Prostate gland (tissue), 2 donors: ENCODE measurements at regions not wholly inside any gene's neighbourhood (a gene's known extent, or its start where the extent isn't known, plus 50 kb on each side); places are given as distances from the start of the nearest gene placed in this dataset.

Experiments used
- DNase-seq: peaks from one replicate; pipeline ENCODE4 v3.0.0-alpha.2; 2019; ENCODE audit warnings: low spot score
- H3K27ac ChIP-seq, 2 donors: fragments of 200-600 bp; sonication (generic); 2 replicates each; pipeline ENCODE4 v1.5.1; 2017 to 2019
- H3K27me3 ChIP-seq: fragments of 200-600 bp; sonication (generic); replicated peaks from 2 replicates; pipeline ENCODE4 v1.5.1; 2019; ENCODE audit not compliant: insufficient read depth
- H3K36me3 ChIP-seq, 2 donors: fragments of 200-600 bp; sonication (generic); 1 replicate in 1 of 2; 2 replicates in 1 of 2; pipeline versions ENCODE4 v1.5.1 to v1.8.1; 2017 to 2019
- H3K4me1 ChIP-seq: fragments of 200-600 bp; sonication (generic); replicated peaks from 2 replicates; pipeline ENCODE4 v1.5.1; 2019
- H3K4me3 ChIP-seq, 2 donors: fragments of 200-600 bp; sonication (generic); 2 replicates each; pipeline ENCODE4 v1.5.1; 2017 to 2019
- H3K9me3 ChIP-seq: fragments of 200-600 bp; sonication (generic); 2 replicates; pipeline ENCODE4 v1.5.1; 2017
- CTCF ChIP-seq, 4 experiments: fragments of 200-600 bp in 2 of 4; fragments of 450-650 bp in 2 of 4; sonication (generic) in 2 of 4; IDR thresholded peaks; 1 replicate in 3 of 4; 2 replicates in 1 of 4; pipeline ENCODE4 v1.5.1; 2016 to 2019; ENCODE audit warnings: antibody characterized with exemption in 4 of 4, mild to moderate bottlenecking in 2 of 4, moderate library complexity in 2 of 4
- POLR2A ChIP-seq: fragments of 450-650 bp; IDR thresholded peaks from one replicate; pipeline ENCODE4 v1.6.1; 2016; ENCODE audit warnings: antibody characterized with exemption, mild to moderate bottlenecking
- POLR2AphosphoS5 ChIP-seq: sonication (generic); formaldehyde crosslinking; IDR thresholded peaks from one replicate; pipeline ENCODE4 v1.6.1; 2017; ENCODE audit warnings: antibody characterized with exemption
- WGBS: methylation state at CpG from one replicate; pipeline ENCODE4 v1.1.5; 2018; 5-methylcytosine and 5-hydroxymethylcytosine counted together
- intact Hi-C: fragments of 100-400 bp; cut with DNase I; formaldehyde crosslinking; loops from one replicate; pipeline ENCODE4 v1.14.2; 2022

DNA sequence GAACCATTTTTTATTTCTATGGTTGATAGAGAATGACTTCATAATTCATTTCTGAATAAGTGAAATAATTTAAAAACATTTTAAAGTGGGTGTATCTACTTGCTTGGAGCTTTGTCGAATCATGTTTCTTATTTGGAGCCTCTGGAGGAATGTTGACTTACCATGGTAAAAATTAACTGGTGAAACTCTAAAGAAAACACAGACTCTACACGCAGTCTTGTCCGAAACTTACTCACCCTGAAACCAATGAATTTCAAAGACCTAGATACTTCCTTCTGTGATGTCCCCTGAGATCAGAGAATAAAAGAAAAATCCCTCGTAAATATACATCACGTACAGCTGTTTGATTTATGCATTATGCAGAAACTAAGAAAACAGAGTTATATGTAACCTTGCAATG, 665.2 kb upstream of the NRXN1 start:
- TF ChIP-seq POLR2A (no peak), POLR2AphosphoS5 (no peak), CTCF (IDR thresholded peaks at IDR 0.05) (no peak)
- WGBS = 44% methylated on average over 5 of the region's 5 CpGs

GRCh38 chr2:51695531-51695930, 663.6 kb upstream of the NRXN1 start:
- intact Hi-C loops = no loop called here
- 82% methylated on average over 1 of the region's 1 CpG for WGBS
- no peak for DNase-seq
- H3K27ac ChIP-seq = no peak overlapping the region
- H3K27me3 ChIP-seq = no peaks in the 10 kb centered on the region
- no peaks in the 10 kb centered on the region for H3K36me3 ChIP-seq
- no peaks in the 10 kb centered on the region for H3K9me3 ChIP-seq
- H3K4me3 ChIP-seq = no peak overlapping the region
- no peaks in the 10 kb centered on the region for H3K4me1 ChIP-seq
- TF ChIP-seq POLR2A = no peak
- no peak for TF ChIP-seq CTCF (IDR thresholded peaks at IDR 0.05)
- TF ChIP-seq POLR2AphosphoS5 = no peak

More for the DNA sequence above, 665.2 kb upstream of the NRXN1 start:
- Histone ChIP-seq H3K4me3 (no peak overlapping the region), H3K27me3 (no peaks in the 10 kb centered on the region), H3K9me3 (no peaks in the 10 kb centered on the region), H3K4me1 (no peaks in the 10 kb centered on the region), H3K36me3 (no peaks in the 10 kb centered on the region), H3K27ac (no peak overlapping the region)
- no peak for DNase-seq
- intact Hi-C loops = no loop called here

GRCh38 chr2:51693640-51694039, 661.7 kb upstream of the NRXN1 start:
- H3K9me3 ChIP-seq = no peaks in the 10 kb centered on the region
- no peaks in the 10 kb centered on the region for H3K4me1 ChIP-seq
- no peak overlapping the region for H3K27ac ChIP-seq
- H3K27me3 ChIP-seq = no peaks in the 10 kb centered on the region
- no peak for DNase-seq
- WGBS = 76% methylated on average over 1 of the region's 1 CpG
- no peaks in the 10 kb centered on the region for H3K36me3 ChIP-seq
- no peak overlapping the region for H3K4me3 ChIP-seq
- intact Hi-C loops = no loop called here
- TF ChIP-seq POLR2A (no peak), POLR2AphosphoS5 (no peak), CTCF (IDR thresholded peaks at IDR 0.05) (no peak)

GRCh38 chr2:51681854-51682253, 649.9 kb upstream of the NRXN1 start:
- no peak overlapping the region for H3K4me3 ChIP-seq
- no peak for DNase-seq
- no peak overlapping the region for H3K27ac ChIP-seq
- no peaks in the 10 kb centered on the region for H3K4me1 ChIP-seq
- 94% methylated on average over 2 of the region's 2 CpGs for WGBS
- H3K36me3 ChIP-seq = no peaks in the 10 kb centered on the region
- TF ChIP-seq POLR2AphosphoS5 = no peak
- no peak for TF ChIP-seq CTCF (IDR thresholded peaks at IDR 0.05)
- TF ChIP-seq POLR2A = no peak
- intact Hi-C loops = no loop called here
- H3K9me3 ChIP-seq = no peaks in the 10 kb centered on the region
- no peaks in the 10 kb centered on the region for H3K27me3 ChIP-seq

- H3K27ac ChIP-seq = no peak overlapping the region
- no peak for DNase-seq
- no peaks in the 10 kb centered on the region for H3K36me3 ChIP-seq
- whole genome bisulfite sequencing = 43% methylated on average over 2 of the region's 2 CpGs
- intact Hi-C loops = no loop called here
- H3K4me3 ChIP-seq = no peak overlapping the region
- H3K4me1 ChIP-seq = no peaks in the 10 kb centered on the region
- H3K27me3 ChIP-seq = no peaks in the 10 kb centered on the region
- TF ChIP-seq CTCF (IDR thresholded peaks at IDR 0.05) (no peak), POLR2AphosphoS5 (no peak), POLR2A (no peak)
- H3K9me3 ChIP-seq = no peaks in the 10 kb centered on the region
These were observed 641.7 kb upstream of the NRXN1 start for GRCh38 chr2:51673628-51674027.
